Calu3 (cell line): ENCODE measurements at regions not wholly inside any gene's neighbourhood (a gene's known extent, or its start where the extent isn't known, plus 50 kb on each side); places are given as distances from the start of the nearest gene placed in this dataset.
A peak's percentile ranks its signal among the peaks of the same experiment; 100 is the strongest.

Source experiments
- BruUV-seq: library from RNA; stranded (reverse); fragments of 400-500 nt; replicated peaks from 2 replicates; lab custom pipeline; 2021; lab: Mats Ljungman, UMichigan
- CTCF ChIA-PET: fragments of 300-600 bp; sonication (Branson Sonifier 250); formaldehyde crosslinking; loops from one replicate; lab custom pipeline; 2022; ENCODE audit warnings: antibody characterized with exemption; lab: Charles Lee
- DNase-seq: peaks from one replicate; pipeline ENCODE4 v3.0.0; 2022
- H3K27ac Mint-ChIP-seq: one replicate; pipeline ENCODE4 v1.8.0; 2022; ENCODE audit warnings: mixed read lengths; ENCODE audit not compliant: unreplicated experiment
- H3K27me3 Mint-ChIP-seq: one replicate; pipeline ENCODE4 v1.8.0; 2022; ENCODE audit warnings: mixed read lengths; ENCODE audit not compliant: unreplicated experiment
- H3K36me3 Mint-ChIP-seq: one replicate; pipeline ENCODE4 v1.8.0; 2022; ENCODE audit warnings: mild to moderate bottlenecking, moderate library complexity, mixed read lengths; ENCODE audit not compliant: insufficient read depth, unreplicated experiment
- H3K4me1 Mint-ChIP-seq: one replicate; pipeline ENCODE4 v1.8.0; 2022; ENCODE audit warnings: mild to moderate bottlenecking, low read depth, mixed read lengths; ENCODE audit not compliant: unreplicated experiment
- H3K4me3 Mint-ChIP-seq: one replicate; pipeline ENCODE4 v1.8.0; 2022; ENCODE audit warnings: mild to moderate bottlenecking, low read depth, moderate library complexity, mixed read lengths; ENCODE audit not compliant: unreplicated experiment
- H3K9me3 Mint-ChIP-seq: one replicate; pipeline ENCODE4 v1.8.0; 2022; ENCODE audit warnings: low read depth, mixed read lengths; ENCODE audit not compliant: unreplicated experiment
- CTCF ChIP-seq: fragments of 200-600 bp; IDR thresholded peaks from one replicate; pipeline ENCODE4 v1.8.0; 2022; ENCODE audit warnings: antibody characterized with exemption; ENCODE audit not compliant: unreplicated experiment
- intact Hi-C: fragments of 100-400 bp; cut with micrococcal nuclease; formaldehyde crosslinking; loops from one replicate; pipeline ENCODE4 v1.10.0; 2022; ENCODE audit not compliant: unreplicated experiment

GRCh38 chr2:37829616-37830395 is 95.3 kb upstream of the RMDN2 start:
- Mint-ChIP-seq H3K4me1 (peaks cover 9% of the 10 kb centered on the region), H3K36me3 (no peaks in the 10 kb centered on the region), H3K9me3 (no peaks in the 10 kb centered on the region), H3K27me3 (no peaks in the 10 kb centered on the region), H3K27ac (no peak overlapping the region), H3K4me3 (no peak overlapping the region)
- BruUV-seq = no TSS peak
- DNase-seq = no peak
- intact Hi-C loops = loop anchor here (5.0 kb wide), 1 partner anchor 47 kb away; no protein-coding TSS in a partner anchor
- CTCF ChIA-PET = no interaction called here
- TF ChIP-seq CTCF = no peak

GRCh38 chr2:37830636-37831035 is 94.5 kb upstream of the RMDN2 start:
- BruUV-seq = no TSS peak
- CTCF ChIA-PET = interaction anchor here (0.7 kb wide), 2 partner anchors 47 to 251 kb away, joined by 3 to 4 read pairs; no protein-coding TSS in a partner anchor
- TF ChIP-seq CTCF = no peak
- H3K4me3 Mint-ChIP-seq = no peak overlapping the region
- no peak overlapping the region for H3K27ac Mint-ChIP-seq
- DNase-seq = no peak
- H3K9me3 Mint-ChIP-seq = no peaks in the 10 kb centered on the region
- H3K36me3 Mint-ChIP-seq = no peaks in the 10 kb centered on the region
- intact Hi-C loops = loop anchor here (5.0 kb wide), 1 partner anchor 47 kb away; no protein-coding TSS in a partner anchor
- H3K27me3 Mint-ChIP-seq = no peaks in the 10 kb centered on the region
- H3K4me1 Mint-ChIP-seq = peaks cover 9% of the 10 kb centered on the region

GRCh38 chr2:37831081-37831780 is 93.9 kb upstream of the RMDN2 start:
- Mint-ChIP-seq H3K4me3 (no peak overlapping the region), H3K9me3 (no peaks in the 10 kb centered on the region), H3K27me3 (no peaks in the 10 kb centered on the region), H3K4me1 (peaks cover 9% of the 10 kb centered on the region), H3K27ac (no peak overlapping the region), H3K36me3 (no peaks in the 10 kb centered on the region)
- DNase-seq = no peak
- CTCF ChIA-PET = interaction anchor here (0.6 to 2.6 kb wide), 7 partner anchors 46 to 617 kb away, joined by 3 to 79 read pairs (median 4); partner anchors contain the start of gene CDC42EP3
- no peak for TF ChIP-seq CTCF
- BruUV-seq = no TSS peak
- intact Hi-C loops = loop anchor here (5.0 kb wide), 1 partner anchor 46 kb away; no protein-coding TSS in a partner anchor

DNA sequence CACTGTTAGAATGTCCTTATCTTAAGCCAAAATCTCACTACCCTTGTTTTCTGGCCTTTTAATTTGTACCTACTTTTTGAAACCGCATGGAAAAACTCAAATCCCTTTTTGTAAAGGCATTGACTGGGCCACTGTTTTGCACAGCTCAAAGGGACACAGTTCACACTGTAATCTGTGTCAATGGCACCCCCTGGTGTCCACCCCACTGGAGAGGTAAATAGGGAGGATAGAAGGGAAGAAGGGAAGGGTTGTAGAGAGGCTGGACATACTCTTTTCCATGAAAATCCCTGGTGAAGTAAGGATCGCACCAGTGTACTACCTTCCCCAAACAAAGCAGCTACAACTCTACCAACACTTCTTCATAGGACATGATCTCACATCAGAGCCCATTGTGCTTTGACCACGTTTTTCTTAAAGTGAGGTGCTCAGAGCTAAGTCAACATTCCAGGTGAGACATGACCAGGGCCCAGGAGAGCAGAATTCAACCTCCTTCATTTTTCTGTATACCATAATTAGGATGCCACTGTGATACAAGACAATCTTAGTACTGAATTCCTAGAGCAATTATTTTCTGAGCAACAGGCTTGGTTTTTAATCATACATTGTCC is 92.4 kb upstream of the RMDN2 start:
- no peak overlapping the region for H3K27ac Mint-ChIP-seq
- CTCF ChIA-PET = interaction anchor here (0.5 to 2.6 kb wide), 22 partner anchors 10 to 442 kb away, joined by 3 to 79 read pairs (median 4); partner anchors contain the start of gene CDC42EP3
- intact Hi-C loops = loop anchor here (1.0 to 5.0 kb wide), 3 partner anchors 45 to 436 kb away; no protein-coding TSS in a partner anchor
- DNase-seq = peak; percentile 90
- H3K4me1 Mint-ChIP-seq = peaks cover 9% of the 10 kb centered on the region
- no peak overlapping the region for H3K4me3 Mint-ChIP-seq
- H3K36me3 Mint-ChIP-seq = no peaks in the 10 kb centered on the region
- H3K9me3 Mint-ChIP-seq = no peaks in the 10 kb centered on the region
- BruUV-seq = no TSS peak
- TF ChIP-seq CTCF = peak; percentile 75
- H3K27me3 Mint-ChIP-seq = no peaks in the 10 kb centered on the region
